HCT116 (cell line): ENCODE measurements at regions not wholly inside any gene's neighbourhood (a gene's known extent, or its start where the extent isn't known, plus 50 kb on each side); places are given as distances from the start of the nearest gene placed in this dataset.

ENCODE experiments used
- ATAC-seq: fragments of 200-7000 bp; cut with Tn5 transposase; 2 replicates; pipeline ENCODE4 v1.9.1; 2020; ENCODE audit warnings: mild to moderate bottlenecking, moderate library complexity
- BruUV-seq: library from RNA; stranded (reverse); fragments of 400-500 nt; replicated peaks from 2 replicates; lab custom pipeline; 2021; lab: Mats Ljungman, UMichigan
- CTCF ChIA-PET: fragments of 300-600 bp; sonication (Branson Sonifier 250); formaldehyde crosslinking; loops from one replicate; lab custom pipeline; 2021; ENCODE audit warnings: antibody characterized with exemption; lab: Charles Lee
- POLR2A ChIA-PET: fragments of 300-600, 350-600 bp; sonication (Branson Sonifier 250); formaldehyde crosslinking; loops from one replicate; lab custom pipeline; 2021; ENCODE audit warnings: antibody characterized with exemption; lab: Charles Lee
- RAD21 ChIA-PET, 2 experiments: fragments of 300-600 bp; sonication (Branson Sonifier 250); formaldehyde crosslinking; loops; one replicate each; lab custom pipeline; 2023; ENCODE audit warnings: low total read pairs in 2 of 2; ENCODE audit not compliant: uncharacterized antibody in 2 of 2, unreplicated experiment in 2 of 2, low non-redundant PET in 1 of 2; lab: Charles Lee
- DNase-seq: peaks from one replicate; pipeline ENCODE4 v3.0.0-alpha.2; 2010; ENCODE audit warnings: low read depth, low spot score
- H2AFZ ChIP-seq: fragments of 200-600 bp; shearing (Covaris generic), sonication (generic); 2 replicates; pipeline ENCODE4 v1.6.1; 2017; ENCODE audit warnings: low read depth, mixed run types, mixed read lengths, antibody characterized with exemption, low read length; ENCODE audit not compliant: poor library complexity, severe bottlenecking
- H3K27ac ChIP-seq: 2 replicates; pipeline ENCODE4 v1.5.1; 2012; ENCODE audit warnings: low read depth, low read length
- H3K27me3 ChIP-seq: fragments of 200-600 bp; sonication (generic); 2 replicates; pipeline ENCODE4 v1.6.1; 2016; ENCODE audit warnings: mixed run types, low read length, mixed read lengths; ENCODE audit not compliant: insufficient read depth
- H3K36me3 ChIP-seq, 2 experiments: fragments of 200-500 bp in 1 of 2; fragments of 200-600 bp in 1 of 2; sonication (Bioruptor generic) in 1 of 2; sonication (generic) in 1 of 2; 2 replicates each; pipeline versions ENCODE4 v1.5.1 to v1.6.1; 2014 to 2016; ENCODE audit warnings: low read length in 2 of 2, inconsistent platforms in 1 of 2, mixed read lengths in 1 of 2, mixed run types in 1 of 2; ENCODE audit not compliant: insufficient read depth in 2 of 2, control insufficient read depth in 1 of 2
- H3K4me1 ChIP-seq, 2 experiments: fragments of 200-600 bp in 1 of 2; sonication (generic) in 1 of 2; 2 replicates each; pipeline versions ENCODE4 v1.5.1 to v1.6.1; 2012 to 2017; ENCODE audit warnings: low read length in 2 of 2, inconsistent platforms in 1 of 2, mild to moderate bottlenecking in 1 of 2, mixed read lengths in 1 of 2, mixed run types in 1 of 2, moderate library complexity in 1 of 2; ENCODE audit not compliant: insufficient read depth in 2 of 2, control insufficient read depth in 1 of 2
- H3K4me2 ChIP-seq: fragments of 200-600 bp; sonication (generic); 2 replicates; pipeline ENCODE4 v1.6.1; 2017; ENCODE audit warnings: mixed run types, low read length, mixed read lengths
- H3K4me3 ChIP-seq, 2 experiments: fragments of 200-600 bp in 1 of 2; sonication (generic) in 1 of 2; replicated peaks in 1 of 2; 2 replicates each; pipeline ENCODE4 v1.5.1; 2011 to 2016; ENCODE audit warnings: low read length in 2 of 2, control low read depth in 1 of 2, low read depth in 1 of 2, mild to moderate bottlenecking in 1 of 2, mixed read lengths in 1 of 2, mixed run types in 1 of 2
- H3K79me2 ChIP-seq: fragments of 200-600 bp; sonication (generic); 2 replicates; pipeline ENCODE4 v1.6.1; 2017; ENCODE audit warnings: mild to moderate bottlenecking, mixed run types, low read length, moderate library complexity, mixed read lengths; ENCODE audit not compliant: insufficient read depth
- H3K9ac ChIP-seq: fragments of 200-600 bp; sonication (generic); 2 replicates; pipeline ENCODE4 v1.6.1; 2016; ENCODE audit warnings: low read length, mixed read lengths
- H3K9me2 ChIP-seq: fragments of 200-600 bp; sonication (generic), shearing (Covaris generic); 2 replicates; pipeline ENCODE4 v1.6.1; 2017; ENCODE audit warnings: mixed run types, mild to moderate bottlenecking, moderate library complexity; ENCODE audit not compliant: insufficient read depth
- H3K9me3 ChIP-seq, 2 experiments: fragments of 200-500 bp in 1 of 2; fragments of 200-600 bp in 1 of 2; sonication (Bioruptor generic) in 1 of 2; sonication (generic) in 1 of 2; 2 replicates each; pipeline ENCODE4 v1.6.1; 2014 to 2017; ENCODE audit warnings: low read length in 2 of 2, mixed read lengths in 2 of 2, inconsistent platforms in 1 of 2, low read depth in 1 of 2, mild to moderate bottlenecking in 1 of 2, mixed run types in 1 of 2, moderate library complexity in 1 of 2; ENCODE audit not compliant: control insufficient read depth in 1 of 2, insufficient read depth in 1 of 2
- H4K20me1 ChIP-seq: fragments of 200-600 bp; sonication (generic), shearing (Covaris generic); 2 replicates; pipeline ENCODE4 v1.6.1; 2017; ENCODE audit warnings: mixed run types, mild to moderate bottlenecking, moderate library complexity; ENCODE audit not compliant: insufficient read depth
- CBX3 ChIP-seq: IDR thresholded peaks from 2 replicates; pipeline ENCODE4 v1.6.1; 2012; ENCODE audit warnings: low read depth
- CEBPB ChIP-seq: IDR thresholded peaks from 2 replicates; pipeline ENCODE4 v1.6.1; 2012; ENCODE audit warnings: low read depth
- EGR1 ChIP-seq: IDR thresholded peaks from 2 replicates; pipeline ENCODE4 v1.6.1; 2012; ENCODE audit warnings: low read depth
- ELF1 ChIP-seq: IDR thresholded peaks from 2 replicates; pipeline ENCODE4 v1.6.1; 2012; ENCODE audit warnings: low read depth, borderline replicate concordance
- EZH2phosphoT487 ChIP-seq: fragments of 200-600 bp; IDR thresholded peaks from 2 replicates; pipeline ENCODE4 v1.6.1; 2018; ENCODE audit warnings: antibody characterized with exemption, borderline replicate concordance
- FOSL1 ChIP-seq: IDR thresholded peaks from 2 replicates; pipeline ENCODE4 v1.6.1; 2012; ENCODE audit warnings: low read depth
- RAD21 ChIP-seq: IDR thresholded peaks from 2 replicates; pipeline ENCODE4 v1.6.1; 2012; ENCODE audit warnings: low read depth, mild to moderate bottlenecking
- YY1 ChIP-seq: IDR thresholded peaks from 2 replicates; pipeline ENCODE4 v1.6.1; 2011; ENCODE audit warnings: low read length, low read depth, moderate library complexity, mild to moderate bottlenecking; ENCODE audit not compliant: insufficient replicate concordance; ENCODE audit errors: extremely low read depth
- ZFX ChIP-seq: fragments of 450-650 bp; IDR thresholded peaks from 2 replicates; pipeline ENCODE4 v1.6.1; 2017
- intact Hi-C: fragments of 100-400 bp; cut with micrococcal nuclease; formaldehyde crosslinking; loops from 2 replicates; pipeline ENCODE4 v1.10.0; 2022
- TF ChIP-seq, protein P1 (sequence below): IDR thresholded peaks from 2 replicates; pipeline ENCODE4 v1.6.1; 2012; ENCODE audit warnings: low read depth
- TF ChIP-seq, protein P2 (sequence below): IDR thresholded peaks from 2 replicates; pipeline ENCODE4 v1.6.1; 2012
- TF ChIP-seq, protein P3 (sequence below), 3 experiments: fragments of 200-600 bp in 1 of 3; sonication (generic) in 1 of 3; IDR thresholded peaks in 2 of 3; conservative IDR thresholded peaks in 1 of 3; 2 replicates each; pipeline ENCODE4 v1.5.1; 2012 to 2017; ENCODE audit warnings: low read depth in 2 of 3, low read length in 2 of 3, antibody characterized with exemption in 1 of 3, borderline replicate concordance in 1 of 3, control low read depth in 1 of 3, mild to moderate bottlenecking in 1 of 3, mixed read lengths in 1 of 3, mixed run types in 1 of 3, moderate library complexity in 1 of 3; ENCODE audit not compliant: insufficient read depth in 1 of 3

DNA sequence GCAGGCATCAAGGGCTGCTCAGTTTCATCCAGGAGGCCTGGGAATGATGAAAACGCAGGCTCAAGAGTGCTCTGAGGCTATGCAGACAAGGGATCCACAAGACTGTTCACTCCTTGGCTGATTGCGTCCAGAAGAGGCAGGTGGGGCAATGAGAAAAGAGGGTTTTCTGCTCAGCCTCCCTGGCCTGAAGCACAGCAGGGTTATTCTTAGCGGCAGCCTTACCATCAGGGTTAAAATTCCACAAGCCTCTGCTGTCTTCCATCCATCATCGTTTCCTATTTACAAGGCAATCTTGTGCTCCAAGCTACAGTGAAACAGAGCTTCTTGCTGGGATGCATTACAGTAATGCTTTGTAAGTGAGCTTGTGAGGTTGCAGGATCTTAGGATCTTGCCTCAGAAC lies 129.4 kb upstream of the SHH start:
- no peaks in the 10 kb centered on the region for H3K9me3 ChIP-seq
- TF ChIP-seq ZFX: no peak
- no peak for TF ChIP-seq RAD21
- no peak for TF ChIP-seq EZH2phosphoT487
- TF ChIP-seq, protein P1, sequence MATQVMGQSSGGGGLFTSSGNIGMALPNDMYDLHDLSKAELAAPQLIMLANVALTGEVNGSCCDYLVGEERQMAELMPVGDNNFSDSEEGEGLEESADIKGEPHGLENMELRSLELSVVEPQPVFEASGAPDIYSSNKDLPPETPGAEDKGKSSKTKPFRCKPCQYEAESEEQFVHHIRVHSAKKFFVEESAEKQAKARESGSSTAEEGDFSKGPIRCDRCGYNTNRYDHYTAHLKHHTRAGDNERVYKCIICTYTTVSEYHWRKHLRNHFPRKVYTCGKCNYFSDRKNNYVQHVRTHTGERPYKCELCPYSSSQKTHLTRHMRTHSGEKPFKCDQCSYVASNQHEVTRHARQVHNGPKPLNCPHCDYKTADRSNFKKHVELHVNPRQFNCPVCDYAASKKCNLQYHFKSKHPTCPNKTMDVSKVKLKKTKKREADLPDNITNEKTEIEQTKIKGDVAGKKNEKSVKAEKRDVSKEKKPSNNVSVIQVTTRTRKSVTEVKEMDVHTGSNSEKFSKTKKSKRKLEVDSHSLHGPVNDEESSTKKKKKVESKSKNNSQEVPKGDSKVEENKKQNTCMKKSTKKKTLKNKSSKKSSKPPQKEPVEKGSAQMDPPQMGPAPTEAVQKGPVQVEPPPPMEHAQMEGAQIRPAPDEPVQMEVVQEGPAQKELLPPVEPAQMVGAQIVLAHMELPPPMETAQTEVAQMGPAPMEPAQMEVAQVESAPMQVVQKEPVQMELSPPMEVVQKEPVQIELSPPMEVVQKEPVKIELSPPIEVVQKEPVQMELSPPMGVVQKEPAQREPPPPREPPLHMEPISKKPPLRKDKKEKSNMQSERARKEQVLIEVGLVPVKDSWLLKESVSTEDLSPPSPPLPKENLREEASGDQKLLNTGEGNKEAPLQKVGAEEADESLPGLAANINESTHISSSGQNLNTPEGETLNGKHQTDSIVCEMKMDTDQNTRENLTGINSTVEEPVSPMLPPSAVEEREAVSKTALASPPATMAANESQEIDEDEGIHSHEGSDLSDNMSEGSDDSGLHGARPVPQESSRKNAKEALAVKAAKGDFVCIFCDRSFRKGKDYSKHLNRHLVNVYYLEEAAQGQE: no peak
- TF ChIP-seq FOSL1: no peak
- TF ChIP-seq, protein P2, sequence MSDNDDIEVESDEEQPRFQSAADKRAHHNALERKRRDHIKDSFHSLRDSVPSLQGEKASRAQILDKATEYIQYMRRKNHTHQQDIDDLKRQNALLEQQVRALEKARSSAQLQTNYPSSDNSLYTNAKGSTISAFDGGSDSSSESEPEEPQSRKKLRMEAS: no peak
- no peak for TF ChIP-seq ELF1
- no peak for TF ChIP-seq EGR1
- TF ChIP-seq CBX3: no peak
- TF ChIP-seq, protein P3, sequence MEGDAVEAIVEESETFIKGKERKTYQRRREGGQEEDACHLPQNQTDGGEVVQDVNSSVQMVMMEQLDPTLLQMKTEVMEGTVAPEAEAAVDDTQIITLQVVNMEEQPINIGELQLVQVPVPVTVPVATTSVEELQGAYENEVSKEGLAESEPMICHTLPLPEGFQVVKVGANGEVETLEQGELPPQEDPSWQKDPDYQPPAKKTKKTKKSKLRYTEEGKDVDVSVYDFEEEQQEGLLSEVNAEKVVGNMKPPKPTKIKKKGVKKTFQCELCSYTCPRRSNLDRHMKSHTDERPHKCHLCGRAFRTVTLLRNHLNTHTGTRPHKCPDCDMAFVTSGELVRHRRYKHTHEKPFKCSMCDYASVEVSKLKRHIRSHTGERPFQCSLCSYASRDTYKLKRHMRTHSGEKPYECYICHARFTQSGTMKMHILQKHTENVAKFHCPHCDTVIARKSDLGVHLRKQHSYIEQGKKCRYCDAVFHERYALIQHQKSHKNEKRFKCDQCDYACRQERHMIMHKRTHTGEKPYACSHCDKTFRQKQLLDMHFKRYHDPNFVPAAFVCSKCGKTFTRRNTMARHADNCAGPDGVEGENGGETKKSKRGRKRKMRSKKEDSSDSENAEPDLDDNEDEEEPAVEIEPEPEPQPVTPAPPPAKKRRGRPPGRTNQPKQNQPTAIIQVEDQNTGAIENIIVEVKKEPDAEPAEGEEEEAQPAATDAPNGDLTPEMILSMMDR (IDR thresholded peaks at IDR 0.05 in 2 of 3, conservative IDR thresholded peaks at IDR 0.05 in 1 of 3; ENCODE audit: borderline replicate concordance in 1 of 3, insufficient read depth in 1 of 3, low read depth in 2 of 3, low read length in 2 of 3): no peak
- TF ChIP-seq CEBPB: no peak
- no peak for TF ChIP-seq YY1
- H3K4me3 ChIP-seq: no peak overlapping the region
- BruUV-seq: no TSS peak
- ChIA-PET CTCF (no interaction called here), POLR2A (interaction anchor here (0.9 kb wide), 1 partner anchor 10 kb away, joined by 3 read pairs; no protein-coding TSS in a partner anchor), RAD21 (no interaction called here)
- H2AFZ ChIP-seq: no peak overlapping the region
- no peak overlapping the region for H3K9ac ChIP-seq
- H3K9me2 ChIP-seq: no peaks in the 10 kb centered on the region
- H4K20me1 ChIP-seq: no peaks in the 10 kb centered on the region
- no peaks in the 10 kb centered on the region for H3K79me2 ChIP-seq
- no peak overlapping the region for H3K4me2 ChIP-seq
- ATAC-seq (no peak), DNase-seq (no peak)
- intact Hi-C loops: no loop called here
- no peaks in the 10 kb centered on the region for H3K36me3 ChIP-seq
- no peaks in the 10 kb centered on the region for H3K27me3 ChIP-seq
- peaks cover 0 to 1% of the 10 kb centered on the region in 2 experiments; a peak in 2 of 4 replicates for H3K4me1 ChIP-seq
- no peak overlapping the region for H3K27ac ChIP-seq
